ENCODE measurements at regions not wholly inside any gene's neighbourhood (a gene's known extent, or its start where the extent isn't known, plus 50 kb on each side); places are given as distances from the start of the nearest gene placed in this dataset.

GRCh38 chr5:122639033-122639432 lies 135.8 kb upstream of the SNX2 start:
- DNase-seq (ENCODE audit: insufficient read length, low spot score) (no peak), FAIRE-seq (no peak)
- no peak for TF ChIP-seq CTCF (IDR thresholded peaks at IDR 0.05; ENCODE audit: insufficient read depth, missing control alignments)

GRCh38 chr5:122639864-122640263 lies 135.0 kb upstream of the SNX2 start:
- DNase-seq (ENCODE audit: insufficient read length, low spot score), result no peak

GRCh38 chr5:122649080-122649479 lies 125.8 kb upstream of the SNX2 start:
- TF ChIP-seq CTCF (IDR thresholded peaks at IDR 0.05; ENCODE audit: insufficient read depth, missing control alignments), result no peak
- FAIRE-seq, result no peak
- no peak for DNase-seq (ENCODE audit: insufficient read length, low spot score)

More at GRCh38 chr5:122639864-122640263, 135.0 kb upstream of the SNX2 start:
- no peak for FAIRE-seq
- TF ChIP-seq CTCF (IDR thresholded peaks at IDR 0.05; ENCODE audit: insufficient read depth, missing control alignments), result no peak

- FAIRE-seq, result no peak
- no peak for DNase-seq (ENCODE audit: insufficient read length, low spot score)
- TF ChIP-seq CTCF (IDR thresholded peaks at IDR 0.05; ENCODE audit: insufficient read depth, missing control alignments), result no peak
These were observed 121.5 kb upstream of the SNX2 start for GRCh38 chr5:122653087-122654017.

- FAIRE-seq (no peak), DNase-seq (ENCODE audit: insufficient read length, low spot score) (no peak)
- no peak for TF ChIP-seq CTCF (IDR thresholded peaks at IDR 0.05; ENCODE audit: insufficient read depth, missing control alignments)
These were observed 118.7 kb upstream of the SNX2 start for GRCh38 chr5:122656160-122656559.

GRCh38 chr5:122656577-122656976 lies 118.3 kb upstream of the SNX2 start:
- FAIRE-seq (no peak), DNase-seq (ENCODE audit: insufficient read length, low spot score) (no peak)

More at GRCh38 chr5:122656577-122656976, 118.3 kb upstream of the SNX2 start:
- TF ChIP-seq CTCF (IDR thresholded peaks at IDR 0.05; ENCODE audit: insufficient read depth, missing control alignments), result no peak

All from D721Med (cell line).